ENCODE measurements at regions not wholly inside any gene's neighbourhood (a gene's known extent, or its start where the extent isn't known, plus 50 kb on each side); places are given as distances from the start of the nearest gene placed in this dataset.

- H3K79me2 ChIP-seq (ENCODE audit: control insufficient read depth, insufficient read depth, low read length) = no peaks in the 10 kb centered on the region
- H3K9me1 ChIP-seq (ENCODE audit: control insufficient read depth, extremely low read depth, insufficient read depth, low read length) = no peaks in the 10 kb centered on the region
- FAIRE-seq = no peak
- H3K27ac ChIP-seq (ENCODE audit: control insufficient read depth, insufficient read depth, low read length) = no peak overlapping the region
- no peaks in the 10 kb centered on the region for H3K4me1 ChIP-seq (ENCODE audit: control insufficient read depth, extremely low read depth, insufficient read depth, low read length)
- no peak overlapping the region for H3K4me3 ChIP-seq (ENCODE audit: control insufficient read depth in 2 of 3, extremely low read depth in 1 of 3, insufficient read depth in 2 of 3, low read depth in 1 of 3, low read length in 3 of 3)
- DNase-seq (ENCODE audit: low read depth, low spot score) = no peak
- no peak overlapping the region for H2AFZ ChIP-seq (ENCODE audit: control insufficient read depth, low read length)
- TF ChIP-seq EZH2 (IDR thresholded peaks at IDR 0.05; ENCODE audit: low read length) (no peak), CTCF (optimal IDR thresholded peaks at IDR 0.05 in 1 of 3, IDR thresholded peaks at IDR 0.05 in 1 of 3, conservative IDR thresholded peaks at IDR 0.05 in 1 of 3; ENCODE audit: extremely low read depth in 1 of 3, insufficient read depth in 2 of 3, low read length in 3 of 3) (no peak)
- H3K9ac ChIP-seq (ENCODE audit: control insufficient read depth, extremely low read depth, insufficient read depth, low read length) = no peak overlapping the region
- no peaks in the 10 kb centered on the region for H4K20me1 ChIP-seq (ENCODE audit: control insufficient read depth, extremely low read depth, insufficient read depth, low read length)
- H3K9me3 ChIP-seq (ENCODE audit: control insufficient read depth, low read depth, low read length) = no peaks in the 10 kb centered on the region
- no peaks in the 10 kb centered on the region for H3K36me3 ChIP-seq (ENCODE audit: control insufficient read depth in 2 of 2, extremely low read depth in 1 of 2, insufficient read depth in 2 of 2, low read length in 2 of 2)
- H3K27me3 ChIP-seq (ENCODE audit: control insufficient read depth, extremely low read depth, insufficient read depth, low read length) = no peaks in the 10 kb centered on the region
- dilution Hi-C loops (cut with MboI; ENCODE audit: extremely low pct_ligation_motif_present, low sequenced_read_pairs) = no loop called here
- H3K4me2 ChIP-seq (ENCODE audit: control insufficient read depth, extremely low read depth, insufficient read depth, low read depth, low read length) = no peak overlapping the region
Measured at GRCh38 chr16:73874324-73874723, 422.3 kb upstream of the PSMD7 start.

- no peaks in the 10 kb centered on the region for H4K20me1 ChIP-seq (ENCODE audit: control insufficient read depth, extremely low read depth, insufficient read depth, low read length)
- H3K79me2 ChIP-seq (ENCODE audit: control insufficient read depth, insufficient read depth, low read length) = no peaks in the 10 kb centered on the region
- H3K9ac ChIP-seq (ENCODE audit: control insufficient read depth, extremely low read depth, insufficient read depth, low read length) = no peak overlapping the region
- no peak for DNase-seq (ENCODE audit: low read depth, low spot score)
- H2AFZ ChIP-seq (ENCODE audit: control insufficient read depth, low read length) = no peak overlapping the region
- H3K4me3 ChIP-seq (ENCODE audit: control insufficient read depth in 2 of 3, extremely low read depth in 1 of 3, insufficient read depth in 2 of 3, low read depth in 1 of 3, low read length in 3 of 3) = no peak overlapping the region
- no peaks in the 10 kb centered on the region for H3K27me3 ChIP-seq (ENCODE audit: control insufficient read depth, extremely low read depth, insufficient read depth, low read length)
- no peaks in the 10 kb centered on the region for H3K9me1 ChIP-seq (ENCODE audit: control insufficient read depth, extremely low read depth, insufficient read depth, low read length)
- H3K4me1 ChIP-seq (ENCODE audit: control insufficient read depth, extremely low read depth, insufficient read depth, low read length) = no peaks in the 10 kb centered on the region
- no peak overlapping the region for H3K4me2 ChIP-seq (ENCODE audit: control insufficient read depth, extremely low read depth, insufficient read depth, low read depth, low read length)
- dilution Hi-C loops (cut with MboI; ENCODE audit: extremely low pct_ligation_motif_present, low sequenced_read_pairs) = no loop called here
- TF ChIP-seq CTCF (optimal IDR thresholded peaks at IDR 0.05 in 1 of 3, IDR thresholded peaks at IDR 0.05 in 1 of 3, conservative IDR thresholded peaks at IDR 0.05 in 1 of 3; ENCODE audit: extremely low read depth in 1 of 3, insufficient read depth in 2 of 3, low read length in 3 of 3) (no peak), EZH2 (IDR thresholded peaks at IDR 0.05; ENCODE audit: low read length) (no peak)
- no peaks in the 10 kb centered on the region for H3K36me3 ChIP-seq (ENCODE audit: control insufficient read depth in 2 of 2, extremely low read depth in 1 of 2, insufficient read depth in 2 of 2, low read length in 2 of 2)
- H3K9me3 ChIP-seq (ENCODE audit: control insufficient read depth, low read depth, low read length) = no peaks in the 10 kb centered on the region
- FAIRE-seq = no peak
- no peak overlapping the region for H3K27ac ChIP-seq (ENCODE audit: control insufficient read depth, insufficient read depth, low read length)
Measured at GRCh38 chr16:73873643-73874042, 423.0 kb upstream of the PSMD7 start.

Measured in keratinocyte (primary cell).